Lower leg skin (tissue), 3 donors: ENCODE measurements at regions not wholly inside any gene's neighbourhood (a gene's known extent, or its start where the extent isn't known, plus 50 kb on each side); places are given as distances from the start of the nearest gene placed in this dataset.

Source experiments
- CTCF ChIP-seq, 3 donors: fragments of 450-650 bp; IDR thresholded peaks; one replicate each; pipeline ENCODE4 v1.5.1; 2016; ENCODE audit warnings: antibody characterized with exemption in 3 of 3, mild to moderate bottlenecking in 3 of 3, moderate library complexity in 2 of 3
- POLR2A ChIP-seq, 2 donors: fragments of 450-650 bp; IDR thresholded peaks; one replicate each; pipeline ENCODE4 v1.6.1; 2016 to 2017; ENCODE audit warnings: antibody characterized with exemption in 2 of 2, mild to moderate bottlenecking in 1 of 2, moderate library complexity in 1 of 2

GRCh38 chr6:122007339-122007738 lies 392.1 kb upstream of the HSF2 start:
- TF ChIP-seq CTCF (IDR thresholded peaks at IDR 0.05), result no peak
- no peak for TF ChIP-seq POLR2A (IDR thresholded peaks at IDR 0.05)
